ENCODE measurements at regions not wholly inside any gene's neighbourhood (a gene's known extent, or its start where the extent isn't known, plus 50 kb on each side); places are given as distances from the start of the nearest gene placed in this dataset.

DNA sequence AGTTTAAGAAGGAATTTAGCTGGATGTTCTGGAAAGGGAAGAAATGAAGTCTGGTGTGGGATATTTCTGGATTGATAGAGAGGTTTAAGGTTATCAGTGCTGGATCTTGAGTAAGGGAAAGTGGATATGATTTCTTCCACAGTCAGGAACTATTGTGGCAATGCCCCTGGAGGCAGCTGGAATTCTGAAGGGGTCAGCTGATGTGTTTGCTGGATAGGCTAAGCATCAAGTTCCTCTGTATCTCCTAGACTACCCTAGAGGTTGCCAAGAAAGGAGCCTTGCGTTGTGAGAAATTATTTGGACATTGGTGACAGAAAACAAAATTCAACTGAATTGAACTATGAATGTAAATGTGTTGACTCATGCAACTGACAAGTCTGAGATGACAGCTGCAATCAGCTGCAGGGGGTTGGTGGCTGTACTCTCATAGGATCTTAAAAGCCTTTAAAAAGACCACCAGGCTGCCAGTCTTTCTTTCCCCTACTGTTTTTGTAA is 244.4 kb downstream of the ATXN7L3B start:
- no peak for DNase-seq
- intact Hi-C loops (cut with DNase I), result no loop called here

DNA sequence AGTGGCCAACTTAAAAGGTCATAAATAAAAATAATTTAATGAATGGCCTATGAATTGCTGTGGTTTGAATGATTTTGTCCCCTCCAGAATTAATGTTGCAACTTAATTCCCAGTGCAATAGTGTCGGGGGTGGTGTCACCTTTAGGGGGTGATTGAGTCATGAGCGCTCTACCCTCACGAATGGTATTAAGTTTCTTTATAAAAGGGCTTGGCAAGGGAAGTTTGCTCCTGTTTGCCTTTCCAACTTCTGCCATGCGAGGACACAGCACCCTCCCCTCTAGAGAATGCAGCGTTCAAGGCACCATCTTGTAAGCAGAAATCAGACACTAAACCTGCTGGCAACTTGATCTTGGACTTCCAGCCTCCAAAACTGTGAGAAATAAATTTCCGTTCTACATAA is 253.3 kb downstream of the ATXN7L3B start:
- intact Hi-C loops (cut with DNase I), result no loop called here
- no peak for DNase-seq

DNA sequence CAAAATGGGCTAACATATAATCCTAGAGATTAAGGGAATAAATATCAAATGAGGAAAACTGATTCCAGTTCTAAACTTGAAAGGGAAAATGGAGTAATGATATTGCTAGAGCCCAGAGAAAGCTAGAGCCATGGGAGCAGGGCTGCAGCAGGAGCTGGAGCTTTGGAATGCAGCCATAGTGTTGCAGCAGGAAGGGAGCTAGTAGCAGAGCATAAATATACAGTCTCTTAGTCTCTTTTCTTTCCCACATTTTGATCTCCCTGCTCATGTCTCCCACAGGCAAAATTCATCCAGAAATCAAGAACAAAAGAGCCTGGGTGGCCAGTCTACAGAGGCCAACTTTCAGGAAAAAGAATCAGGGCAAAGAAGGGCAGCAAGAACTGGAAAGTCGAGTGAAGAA is 253.7 kb downstream of the ATXN7L3B start:
- intact Hi-C loops (cut with DNase I), result no loop called here
- no peak for DNase-seq

DNA sequence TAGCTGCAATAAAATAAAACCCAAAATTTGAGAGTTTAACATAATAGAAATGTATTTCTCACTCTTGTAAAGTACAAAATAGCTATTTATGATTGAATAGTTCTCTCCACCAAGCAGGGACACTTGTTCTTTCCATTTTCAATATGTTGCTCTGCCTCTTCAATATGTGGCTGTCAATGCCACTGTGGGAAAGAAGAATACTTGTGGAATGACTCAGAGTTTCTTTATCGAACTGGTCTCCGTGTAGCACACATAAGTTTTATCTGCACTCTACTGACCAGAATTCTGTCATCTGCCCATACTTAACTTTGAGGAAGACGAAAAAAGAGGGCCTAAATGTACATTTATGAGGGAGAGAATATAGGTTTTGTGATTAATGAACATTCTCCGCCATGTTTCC is 256.9 kb downstream of the ATXN7L3B start:
- intact Hi-C loops (cut with DNase I), result no loop called here
- DNase-seq, result no peak

DNA sequence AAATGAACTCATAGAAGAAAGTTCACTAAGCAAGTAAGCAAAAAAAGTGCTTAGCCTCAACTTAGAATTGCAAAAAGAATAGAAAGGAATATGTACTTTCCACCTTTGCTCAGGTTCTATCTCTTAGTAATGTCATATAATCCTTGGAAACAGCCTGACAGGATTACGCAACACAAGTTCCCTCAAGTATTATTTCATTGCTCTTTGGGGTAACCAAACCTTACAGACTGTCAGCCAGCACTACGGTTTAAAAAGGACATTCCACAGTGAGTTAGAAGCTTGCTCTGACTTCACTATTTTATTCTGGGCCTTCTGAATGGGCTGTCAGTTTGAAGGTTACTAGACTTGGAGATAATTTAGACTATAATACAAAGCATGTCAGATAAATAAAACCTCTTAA is 264.0 kb downstream of the ATXN7L3B start:
- intact Hi-C loops (cut with DNase I), result no loop called here
- DNase-seq, result no peak

DNA sequence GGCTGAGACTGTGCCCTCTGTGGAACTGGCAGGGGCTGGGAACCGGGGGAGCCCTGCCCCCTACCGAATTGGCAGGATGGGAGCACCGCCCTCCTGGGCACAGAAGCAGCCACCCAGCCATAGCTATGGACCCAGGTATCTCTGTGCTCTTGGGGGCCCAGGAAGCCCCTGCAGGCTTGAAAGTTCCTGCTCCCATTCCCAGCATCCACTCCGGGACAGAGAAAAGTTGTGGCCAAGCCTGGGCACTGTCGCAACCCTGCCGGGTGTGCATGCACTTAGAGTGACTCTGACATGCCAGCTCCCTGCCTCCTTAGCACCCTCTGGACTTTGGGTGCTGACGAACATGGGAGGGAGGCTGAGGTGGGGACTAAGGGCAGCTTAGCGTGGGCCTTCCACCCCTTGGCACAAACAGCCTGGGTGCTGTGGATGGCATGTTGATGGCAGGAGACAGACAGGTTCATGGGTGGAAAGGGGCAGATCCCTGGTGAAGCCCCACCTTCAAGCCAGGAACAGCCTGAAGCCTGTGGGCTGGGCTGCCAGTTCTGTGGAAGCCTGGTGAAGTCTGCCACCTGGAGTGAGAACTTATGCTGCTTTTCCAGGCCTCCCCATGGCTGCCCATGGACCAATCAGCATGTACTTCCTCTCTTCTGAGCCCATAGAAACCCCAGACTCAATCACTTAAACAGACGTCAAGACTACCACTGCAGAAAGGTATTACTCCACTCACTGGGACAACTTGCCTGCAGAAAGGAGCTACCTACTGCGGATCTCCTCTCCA is 279.0 kb downstream of the ATXN7L3B start:
- intact Hi-C loops (cut with DNase I), result no loop called here
- DNase-seq, result no peak

DNA sequence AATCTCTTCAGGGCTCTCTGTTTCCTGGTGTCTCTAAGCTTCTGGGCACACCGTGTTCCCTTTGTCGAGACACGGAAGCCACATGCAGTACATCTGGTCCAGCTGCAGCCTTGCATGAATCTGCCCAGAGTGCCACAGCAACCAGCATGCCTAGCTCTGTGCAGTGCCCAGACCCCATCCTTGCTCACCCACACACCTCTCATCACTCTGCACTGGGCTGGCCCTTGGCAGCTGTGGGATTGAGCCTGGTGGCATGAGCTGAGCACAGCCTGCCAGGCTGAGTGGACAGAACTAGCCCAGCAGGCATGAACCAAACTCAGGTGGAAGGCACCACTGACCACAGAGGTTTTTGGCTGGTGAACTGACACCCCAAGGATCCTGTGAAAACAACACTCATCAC is 279.9 kb downstream of the ATXN7L3B start:
- DNase-seq, result no peak
- intact Hi-C loops (cut with DNase I), result no loop called here

DNA sequence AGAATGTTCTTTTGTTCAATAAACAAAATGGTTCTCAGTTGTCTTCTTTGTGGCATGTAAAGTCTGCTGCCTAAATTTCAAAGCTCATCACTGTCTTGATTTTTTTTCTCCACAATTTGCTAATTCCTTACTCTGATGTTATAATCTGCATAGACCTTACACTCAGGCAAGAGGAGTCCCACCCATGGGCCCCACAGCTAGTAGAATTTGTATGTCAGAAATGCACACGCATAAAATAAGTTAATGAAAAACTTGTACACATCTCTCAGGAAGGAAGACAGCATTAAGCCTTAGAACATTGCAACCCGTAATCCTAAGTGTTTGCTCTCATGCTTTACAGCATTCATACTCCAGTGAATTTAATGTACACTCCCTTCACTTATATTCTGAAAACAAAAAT is 280.8 kb downstream of the ATXN7L3B start:
- no peak for DNase-seq
- intact Hi-C loops (cut with DNase I), result no loop called here

DNA sequence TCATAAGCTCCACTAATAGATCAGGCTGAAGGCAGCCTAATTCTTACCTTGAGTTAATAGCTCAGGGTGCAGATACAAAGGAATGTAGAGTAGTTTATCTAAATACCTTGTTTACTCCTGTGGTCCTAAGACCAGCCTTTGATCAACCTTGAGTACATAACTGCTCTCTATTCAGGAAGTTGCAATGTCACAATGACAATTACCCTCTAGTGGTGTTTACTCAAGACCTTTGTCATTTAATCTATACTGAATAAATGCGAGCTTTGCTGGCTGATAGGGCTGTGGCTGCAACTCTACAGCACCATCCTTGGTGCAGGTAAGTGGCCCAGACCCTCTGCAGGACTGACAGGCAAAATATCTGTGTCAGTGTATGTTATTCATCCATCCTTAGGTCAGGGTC is 282.7 kb downstream of the ATXN7L3B start:
- intact Hi-C loops (cut with DNase I), result no loop called here
- DNase-seq, result no peak

DNA sequence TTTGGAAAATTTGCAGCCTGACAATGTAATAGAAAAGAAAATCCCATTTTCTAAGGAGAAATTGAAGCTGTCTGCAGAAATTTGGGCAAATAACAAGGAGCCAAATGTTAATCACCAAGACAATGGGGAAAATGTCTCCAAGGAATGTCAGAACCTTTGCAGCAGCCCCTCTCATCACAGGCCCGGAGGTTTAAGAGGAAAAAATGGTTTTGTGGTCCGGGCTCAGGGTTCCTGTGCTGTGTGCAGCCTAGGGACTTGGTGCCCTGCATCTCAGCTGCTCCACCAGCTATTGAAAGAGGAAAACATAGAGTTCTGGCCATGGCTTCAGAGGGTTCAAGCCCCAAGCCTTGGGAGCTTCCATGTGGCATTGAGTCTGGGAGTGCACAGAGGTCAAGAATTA is 298.9 kb downstream of the ATXN7L3B start:
- intact Hi-C loops (cut with DNase I), result no loop called here
- DNase-seq, result no peak

DNA sequence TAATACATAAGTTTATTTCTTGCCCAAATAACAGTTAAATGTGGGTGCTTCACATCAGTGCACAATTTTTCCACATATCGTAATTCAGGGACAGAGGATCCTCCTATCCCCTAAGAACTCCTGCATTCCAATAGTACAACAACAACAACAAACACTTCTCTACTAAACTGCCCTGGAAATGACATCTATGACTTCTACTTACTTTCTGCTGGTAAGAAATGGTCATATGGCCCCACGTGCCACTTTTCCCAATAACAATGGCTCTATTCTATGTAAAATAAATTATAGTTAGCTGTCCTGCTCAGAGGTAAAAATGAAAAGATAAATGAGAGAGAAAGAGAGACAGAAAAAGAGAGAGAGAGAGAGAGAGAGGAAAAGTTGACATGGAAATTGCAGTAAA is 308.5 kb downstream of the ATXN7L3B start:
- intact Hi-C loops (cut with DNase I), result no loop called here
- DNase-seq, result no peak

DNA sequence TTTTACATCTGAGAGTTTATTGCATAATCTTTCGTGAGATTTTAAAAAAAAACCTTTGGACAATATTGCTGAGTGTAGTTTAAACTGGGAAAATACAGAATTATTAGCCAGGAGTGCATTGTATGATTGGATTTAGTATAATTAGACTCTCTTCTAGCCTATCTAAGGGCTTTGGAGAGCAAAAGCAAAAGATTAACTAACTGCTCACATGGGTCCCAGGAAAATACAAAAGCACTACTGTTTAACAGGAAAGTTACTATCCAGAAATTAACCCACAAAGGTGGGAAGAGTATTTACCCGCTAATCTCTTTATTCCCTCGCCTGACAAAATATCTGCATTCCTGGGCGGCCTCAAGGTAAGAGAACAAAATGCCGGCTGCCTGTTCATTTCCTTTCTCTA is 309.5 kb downstream of the ATXN7L3B start:
- intact Hi-C loops (cut with DNase I), result no loop called here
- DNase-seq, result no peak

DNA sequence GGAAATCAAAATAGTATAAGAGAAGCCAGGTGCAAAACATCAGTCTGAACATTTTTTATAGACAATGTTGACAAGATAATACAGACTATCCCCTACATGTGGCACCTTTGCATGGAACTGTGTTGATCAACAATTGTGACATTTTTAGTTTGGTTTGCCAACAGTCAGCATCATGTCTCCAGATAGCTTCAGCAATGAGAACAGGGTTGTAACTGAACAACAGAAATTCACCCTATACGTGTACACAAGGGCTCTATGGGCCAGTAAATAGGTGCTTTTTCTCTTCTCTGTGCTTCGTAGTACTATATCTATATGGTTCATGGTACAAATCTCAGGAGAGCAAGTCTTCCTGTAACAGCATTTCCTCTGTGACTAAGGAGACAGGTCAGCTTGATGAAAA is 310.4 kb downstream of the ATXN7L3B start:
- intact Hi-C loops (cut with DNase I), result no loop called here
- no peak for DNase-seq

DNA sequence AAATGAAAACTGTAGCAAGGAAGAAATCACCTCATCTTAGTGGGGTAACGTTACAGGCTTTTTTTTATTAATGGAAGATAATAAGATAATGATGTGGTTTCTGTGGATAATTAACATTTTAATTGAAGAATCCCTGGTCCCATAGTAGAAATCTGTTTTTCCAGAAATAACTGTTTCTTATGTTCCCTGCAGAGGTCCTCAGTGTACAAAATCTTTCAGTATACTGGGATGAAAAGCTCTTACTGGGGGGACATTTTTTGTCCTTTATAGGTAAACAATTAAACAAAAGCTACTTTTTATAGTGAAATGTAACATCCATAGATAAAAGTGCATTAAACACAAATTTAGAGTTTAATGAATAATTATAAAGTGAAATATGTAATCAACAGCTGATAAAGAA is 312.2 kb downstream of the ATXN7L3B start:
- DNase-seq, result no peak
- intact Hi-C loops (cut with DNase I), result no loop called here

DNA sequence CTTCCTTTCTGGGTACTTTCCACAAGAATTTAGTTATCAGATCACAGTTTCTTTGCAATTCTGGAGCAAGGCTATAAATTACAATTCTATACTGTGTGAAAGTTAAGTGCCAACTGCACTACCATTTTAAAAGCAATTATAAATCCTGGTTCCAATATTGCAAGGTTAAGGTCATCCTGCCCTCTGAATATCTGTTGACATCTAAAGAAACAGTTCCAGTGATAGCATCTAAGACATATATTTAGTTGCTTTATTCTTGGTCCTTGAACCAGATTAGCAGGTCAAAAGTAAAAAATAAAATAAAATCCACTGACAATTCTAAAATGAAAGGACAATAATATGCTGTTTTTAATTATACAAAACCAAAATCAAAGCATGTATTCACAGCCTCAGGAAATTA is 334.2 kb downstream of the ATXN7L3B start:
- intact Hi-C loops (cut with DNase I), result no loop called here
- no peak for DNase-seq

DNA sequence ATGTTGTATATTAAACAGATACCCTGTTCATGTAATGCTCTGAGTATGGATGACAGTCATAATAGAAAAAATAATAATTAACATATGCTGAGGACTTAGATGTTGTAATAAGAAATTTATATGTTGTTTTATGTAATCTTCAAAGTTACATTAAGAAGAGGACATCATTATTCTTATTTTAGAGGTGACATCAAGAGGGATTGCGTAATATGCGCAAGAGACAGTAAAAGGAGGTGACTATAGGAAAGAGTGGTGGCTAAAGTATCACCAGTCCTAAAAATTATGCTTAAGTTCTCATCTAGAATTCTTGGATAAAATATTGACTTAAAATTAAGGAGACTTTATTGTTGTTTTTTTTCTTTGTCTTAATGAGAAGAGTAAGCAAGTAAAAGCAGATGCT is 323.9 kb downstream of the KCNC2 start:
- no peak for DNase-seq
- intact Hi-C loops (cut with DNase I), result no loop called here

DNA sequence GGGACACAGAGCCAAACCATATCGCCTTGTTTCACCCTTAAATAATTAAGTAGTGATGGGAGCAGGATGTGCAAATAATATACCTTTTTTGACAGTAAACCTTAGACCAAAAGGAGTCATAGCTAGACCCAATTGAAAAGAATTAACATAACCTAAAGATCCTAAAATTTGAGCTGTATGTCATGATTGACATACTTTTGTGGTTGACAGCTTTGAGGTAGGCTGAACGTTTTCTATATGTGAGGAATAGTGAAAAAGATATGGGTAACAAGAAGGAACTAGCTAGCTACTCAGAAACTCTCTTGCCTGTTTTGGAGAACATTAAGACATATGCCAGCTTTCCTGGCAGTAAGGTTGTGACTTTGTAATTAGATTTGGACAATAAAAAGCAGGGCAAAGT is 320.6 kb downstream of the KCNC2 start:
- no peak for DNase-seq
- intact Hi-C loops (cut with DNase I), result no loop called here

DNA sequence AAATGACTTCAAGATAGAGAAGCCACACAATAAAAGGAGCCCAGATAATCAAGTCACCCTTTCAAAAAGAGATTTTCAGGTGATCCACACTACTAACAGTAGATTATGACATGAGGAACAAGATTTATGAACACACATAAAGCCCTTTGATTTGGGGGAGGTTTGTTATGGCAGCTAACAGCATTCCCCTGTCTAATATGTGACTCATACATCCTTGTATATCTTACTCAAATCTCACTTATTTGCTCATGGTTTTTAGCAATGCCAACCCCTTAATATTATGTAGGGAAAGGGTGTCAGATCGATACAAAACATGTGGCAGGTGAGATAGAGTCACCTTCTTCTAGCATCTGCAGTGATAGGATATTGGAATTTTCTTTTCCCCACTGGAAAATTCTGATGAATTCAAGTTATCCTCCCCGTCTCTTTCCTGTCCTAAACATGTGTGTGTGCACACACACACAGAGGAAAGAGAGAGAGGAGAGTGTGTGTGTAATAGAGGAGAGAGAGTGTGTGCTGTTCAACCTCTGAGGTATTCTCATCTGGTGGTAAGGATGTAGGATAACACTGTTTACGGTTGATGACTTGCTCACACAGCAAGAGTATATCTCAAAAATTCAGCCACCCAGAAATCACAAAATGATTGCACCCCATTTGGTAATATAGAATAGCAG is 319.9 kb downstream of the KCNC2 start:
- peak in 4 of 42 donors; percentile 6 to 36 (median 14) for DNase-seq
- intact Hi-C loops (cut with DNase I), result no loop called here

DNA sequence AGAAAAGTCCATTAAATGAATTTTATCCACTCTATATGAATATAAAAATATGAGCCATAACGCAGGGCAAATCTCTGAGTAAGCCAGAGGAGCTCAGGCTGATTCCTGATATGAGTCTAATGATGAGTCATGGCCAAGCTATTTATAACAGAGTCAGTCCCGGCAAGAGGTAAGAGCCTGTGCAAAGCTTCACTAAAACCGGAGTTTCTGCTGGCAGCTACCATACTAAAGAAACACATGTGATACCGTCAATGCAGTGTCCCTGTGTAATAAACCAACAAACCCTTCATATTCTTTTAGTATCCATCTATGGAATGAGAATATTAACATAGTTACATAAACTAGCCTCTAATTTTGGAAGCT is 319.4 kb downstream of the KCNC2 start:
- intact Hi-C loops (cut with DNase I), result no loop called here
- peak in 28 of 42 donors; percentile 1 to 80 (median 34) for DNase-seq

DNA sequence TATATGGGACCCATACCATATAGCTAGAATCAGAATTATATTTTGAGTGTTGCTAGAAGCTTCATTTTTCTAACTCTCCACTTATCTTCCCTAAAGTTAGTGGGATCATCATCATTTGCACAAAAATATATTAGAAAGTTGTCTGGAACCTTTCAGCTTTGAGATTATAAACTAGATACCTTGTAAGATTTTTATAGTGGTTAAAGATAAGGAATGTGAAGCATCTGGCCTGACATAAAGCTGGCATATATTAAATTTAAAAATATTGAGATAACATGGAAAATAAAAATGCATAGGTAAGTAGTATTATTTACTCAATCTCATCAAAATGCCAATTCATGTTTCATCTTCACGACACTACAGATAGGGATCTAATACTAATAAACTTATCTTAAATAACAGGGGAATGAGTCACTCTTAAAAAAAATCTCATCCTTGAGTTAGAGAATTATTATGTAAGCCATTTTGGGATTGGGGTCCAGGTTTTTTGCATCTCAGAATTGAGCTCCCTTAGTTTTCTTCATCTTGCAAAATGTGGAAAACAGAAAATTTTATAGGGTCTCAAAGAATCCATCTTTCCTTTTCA is 318.5 kb downstream of the KCNC2 start:
- intact Hi-C loops (cut with DNase I), result no loop called here
- no peak for DNase-seq
